ENCODE measurements at regions not wholly inside any gene's neighbourhood (a gene's known extent, or its start where the extent isn't known, plus 50 kb on each side); places are given as distances from the start of the nearest gene placed in this dataset.
"Not testable (repeated sequence)": the region's sequence is repeated elsewhere in the genome, so short reads cannot be mapped to it uniquely, and the experiment has no call there.

DNA sequence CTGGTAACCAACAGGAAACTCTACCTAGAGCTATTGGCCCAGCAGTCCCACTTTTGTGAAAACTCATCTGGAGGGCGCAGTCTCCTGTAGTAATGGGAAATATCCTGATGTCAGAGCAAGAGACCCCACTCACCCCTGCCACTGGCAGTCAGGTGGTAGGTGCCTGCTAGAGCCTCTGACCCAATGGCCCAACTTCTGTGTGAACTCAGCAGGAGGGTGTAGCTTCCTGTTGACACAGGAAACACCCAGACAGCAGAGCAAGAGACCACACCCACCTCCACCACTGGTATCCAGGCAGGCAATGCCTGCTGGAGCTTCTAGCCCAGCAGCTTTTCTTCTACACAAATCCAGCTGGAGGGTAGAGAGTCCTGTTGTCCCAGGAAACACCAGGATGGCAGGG is 1176.8 kb upstream of the PRR20A start:
- no peaks in the 10 kb centered on the region for H3K9me3 ChIP-seq
- no peaks in the 10 kb centered on the region for H3K4me1 ChIP-seq
- DNase-seq (ENCODE audit: low spot score), result no peak
- no peak overlapping the region for H3K27ac ChIP-seq
- no peak overlapping the region for H3K4me3 ChIP-seq
- TF ChIP-seq CTCF (IDR thresholded peaks at IDR 0.05), result no peak
- H3K36me3 ChIP-seq, result no peaks in the 10 kb centered on the region
- H3K27me3 ChIP-seq, result no peaks in the 10 kb centered on the region

DNA sequence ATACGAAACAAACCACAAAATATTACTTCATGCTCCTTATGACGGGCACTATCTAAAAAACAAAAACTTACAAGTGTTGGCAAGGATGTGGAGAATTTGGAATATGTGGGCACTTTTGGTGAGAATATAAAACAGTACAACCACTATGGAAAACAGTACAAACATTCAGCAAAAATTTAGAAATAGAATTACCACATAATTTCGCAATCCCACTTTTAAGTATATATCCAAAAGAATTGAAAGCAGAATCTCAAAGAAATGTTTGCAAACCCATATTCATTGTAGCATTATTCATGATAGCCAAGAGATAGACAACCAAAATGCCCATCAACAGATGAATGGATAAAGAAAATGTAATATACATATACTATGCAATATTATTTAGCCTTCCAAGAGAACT is 1173.7 kb upstream of the PRR20A start:
- H3K4me1 ChIP-seq, result no peaks in the 10 kb centered on the region
- H3K27me3 ChIP-seq, result no peaks in the 10 kb centered on the region
- no peaks in the 10 kb centered on the region for H3K9me3 ChIP-seq
- TF ChIP-seq CTCF (IDR thresholded peaks at IDR 0.05), result no peak
- no peak overlapping the region for H3K4me3 ChIP-seq
- H3K36me3 ChIP-seq, result no peaks in the 10 kb centered on the region
- no peak for DNase-seq (ENCODE audit: low spot score)
- no peak overlapping the region for H3K27ac ChIP-seq

- peaks cover 0 to 9% of the 10 kb centered on the region in 2 donors for H3K9me3 ChIP-seq
- no peaks in the 10 kb centered on the region for H3K4me1 ChIP-seq
- DNase-seq (ENCODE audit: low spot score), result no peak
- no peaks in the 10 kb centered on the region for H3K27me3 ChIP-seq
- TF ChIP-seq CTCF (IDR thresholded peaks at IDR 0.05), result no peak
- no peaks in the 10 kb centered on the region for H3K36me3 ChIP-seq
- no peak overlapping the region for H3K27ac ChIP-seq
- no peak overlapping the region for H3K4me3 ChIP-seq
These were observed 1163.3 kb upstream of the PRR20A start for GRCh38 chr13:55977436-55977835.

GRCh38 chr13:55981381-55981780 is 1159.3 kb upstream of the PRR20A start:
- H3K4me3 ChIP-seq, result no peak overlapping the region
- H3K27ac ChIP-seq, result no peak overlapping the region
- H3K36me3 ChIP-seq, result no peaks in the 10 kb centered on the region
- no peak for TF ChIP-seq CTCF (IDR thresholded peaks at IDR 0.05)
- H3K4me1 ChIP-seq, result no peaks in the 10 kb centered on the region
- DNase-seq (ENCODE audit: low spot score), result no peak
- H3K27me3 ChIP-seq, result no peaks in the 10 kb centered on the region
- H3K9me3 ChIP-seq, result peaks cover 0 to 13% of the 10 kb centered on the region in 2 donors

DNA sequence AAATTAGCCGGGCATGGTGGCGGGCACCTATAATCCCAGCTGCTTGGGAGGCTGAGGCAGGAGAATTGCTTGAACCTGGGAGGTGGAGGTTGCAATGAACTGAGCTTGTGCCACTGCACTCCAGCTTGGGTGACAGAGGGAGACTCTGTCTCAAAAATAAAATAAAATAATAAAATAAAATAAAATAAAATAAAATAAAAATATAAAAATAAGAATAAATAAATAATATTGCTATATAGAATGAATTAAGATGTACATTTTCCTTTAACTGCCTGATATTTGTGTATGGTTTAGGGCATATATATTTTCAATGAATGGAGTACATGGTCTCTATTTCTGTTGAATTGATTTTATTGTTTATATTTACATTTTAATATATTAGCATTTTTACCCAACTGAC is 1156.7 kb upstream of the PRR20A start:
- not testable (repeated sequence) for H3K4me1 ChIP-seq; H3K9me3 ChIP-seq; H3K36me3 ChIP-seq; DNase-seq (ENCODE audit: low spot score); H3K4me3 ChIP-seq; H3K27me3 ChIP-seq; H3K27ac ChIP-seq

- H3K27ac ChIP-seq, result no peak overlapping the region
- DNase-seq (ENCODE audit: low spot score), result no peak
- TF ChIP-seq CTCF (IDR thresholded peaks at IDR 0.05), result no peak
These were observed 1150.1 kb upstream of the PRR20A start for GRCh38 chr13:55990631-55991030.

More at GRCh38 chr13:55990631-55991030, 1150.1 kb upstream of the PRR20A start:
- Histone ChIP-seq H3K4me3 (no peak overlapping the region), H3K9me3 (peaks cover 0 to 8% of the 10 kb centered on the region in 2 donors), H3K36me3 (no peaks in the 10 kb centered on the region), H3K4me1 (no peaks in the 10 kb centered on the region), H3K27me3 (no peaks in the 10 kb centered on the region)

All from right atrium auricular region (tissue), 2 donors.